HEK293T (cell line): ENCODE measurements at regions not wholly inside any gene's neighbourhood (a gene's known extent, or its start where the extent isn't known, plus 50 kb on each side); places are given as distances from the start of the nearest gene placed in this dataset.
"Not testable (repeated sequence)": the region's sequence is repeated elsewhere in the genome, so short reads cannot be mapped to it uniquely, and the experiment has no call there.

Experiments
- CTCF ChIA-PET: fragments of 350-600 bp; formaldehyde crosslinking; extraction: SDS; loops from one replicate; lab custom pipeline; 2021; ENCODE audit warnings: antibody characterized with exemption, inconsistent platforms; lab: Yijun Ruan, JAX
- POLR2A ChIA-PET: fragments of 350-600 bp; formaldehyde crosslinking; extraction: SDS; loops from one replicate; lab custom pipeline; 2020; ENCODE audit warnings: antibody characterized with exemption, inconsistent platforms; lab: Yijun Ruan, JAX
- DNase-seq: peaks from one replicate; pipeline ENCODE4 v3.0.0; 2012; ENCODE audit warnings: mixed read lengths; ENCODE audit errors: extremely low spot score
- ARNT ChIP-seq: fragments of 450-650 bp; IDR thresholded peaks from 2 replicates; pipeline ENCODE4 v1.6.1; 2017; ENCODE audit warnings: mild to moderate bottlenecking
- BHLHE40 ChIP-seq: fragments of 450-650 bp; IDR thresholded peaks from 2 replicates; pipeline ENCODE4 v1.6.1; 2016; ENCODE audit warnings: mild to moderate bottlenecking, moderate library complexity, borderline replicate concordance
- CTBP1 ChIP-seq: fragments of 450-650 bp; IDR thresholded peaks from 2 replicates; pipeline ENCODE4 v1.6.1; 2016; ENCODE audit warnings: borderline replicate concordance
- ELF4 ChIP-seq: fragments of 450-650 bp; IDR thresholded peaks from 2 replicates; pipeline ENCODE4 v1.6.1; 2017; ENCODE audit warnings: antibody characterized with exemption
- FOXA1 ChIP-seq: fragments of 450-650 bp; IDR thresholded peaks from 2 replicates; pipeline ENCODE4 v1.6.1; 2016; ENCODE audit warnings: mild to moderate bottlenecking
- FOXK2 ChIP-seq: fragments of 450-650 bp; IDR thresholded peaks from 2 replicates; pipeline ENCODE4 v1.6.1; 2016; ENCODE audit warnings: mild to moderate bottlenecking
- FOXM1 ChIP-seq: fragments of 450-650 bp; IDR thresholded peaks from 2 replicates; pipeline ENCODE4 v1.6.1; 2017; ENCODE audit warnings: mild to moderate bottlenecking, borderline replicate concordance
- HDGF ChIP-seq: fragments of 450-650 bp; IDR thresholded peaks from 2 replicates; pipeline ENCODE4 v1.6.1; 2017; ENCODE audit warnings: antibody characterized with exemption, borderline replicate concordance
- L3MBTL2 ChIP-seq: fragments of 450-650 bp; conservative IDR thresholded peaks from 2 replicates; pipeline ENCODE4 v1.6.1; 2016; ENCODE audit warnings: mild to moderate bottlenecking
- LEF1 ChIP-seq: fragments of 450-650 bp; IDR thresholded peaks from 2 replicates; pipeline ENCODE4 v1.6.1; 2017; ENCODE audit warnings: mild to moderate bottlenecking, borderline replicate concordance
- NFRKB ChIP-seq: fragments of 450-650 bp; IDR thresholded peaks from 2 replicates; pipeline ENCODE4 v1.6.1; 2016; ENCODE audit warnings: mild to moderate bottlenecking, moderate library complexity
- PKNOX1 ChIP-seq: fragments of 450-650 bp; IDR thresholded peaks from 2 replicates; pipeline ENCODE4 v1.6.1; 2016
- SP1 ChIP-seq: fragments of 450-650 bp; IDR thresholded peaks from 2 replicates; pipeline ENCODE4 v1.6.1; 2017
- SUZ12 ChIP-seq: fragments of 450-650 bp; IDR thresholded peaks from 2 replicates; pipeline ENCODE4 v1.6.1; 2016; ENCODE audit warnings: mild to moderate bottlenecking
- TARDBP ChIP-seq: fragments of 450-650 bp; IDR thresholded peaks from 2 replicates; pipeline ENCODE4 v1.6.1; 2016
- ZNF384 ChIP-seq: fragments of 450-650 bp; IDR thresholded peaks from 2 replicates; pipeline ENCODE4 v1.6.1; 2016

- ChIA-PET POLR2A (no interaction called here), CTCF (no interaction called here)
- DNase-seq = no peak
- no peak for TF ChIP-seq BHLHE40
- TF ChIP-seq FOXM1 = no peak
- TF ChIP-seq ZNF384 = no peak
- no peak for TF ChIP-seq FOXK2
- no peak for TF ChIP-seq SP1
- TF ChIP-seq SUZ12 = no peak
- no peak for TF ChIP-seq NFRKB
Observed at GRCh38 chr4:11839889-11840288, 411.2 kb upstream of the HS3ST1 start.

- ChIA-PET CTCF (no interaction called here), POLR2A (no interaction called here)
- no peak for TF ChIP-seq FOXK2
- TF ChIP-seq HDGF = no peak
- TF ChIP-seq ELF4 = no peak
- no peak for TF ChIP-seq FOXA1
- TF ChIP-seq ZNF384 = no peak
- TF ChIP-seq SUZ12 = no peak
- TF ChIP-seq LEF1 = no peak
- no peak for TF ChIP-seq NFRKB
- TF ChIP-seq PKNOX1 = no peak
- no peak for TF ChIP-seq TARDBP
- no peak for TF ChIP-seq CTBP1
- TF ChIP-seq L3MBTL2 = no peak
- TF ChIP-seq BHLHE40 = no peak
- no peak for TF ChIP-seq FOXM1
- no peak for TF ChIP-seq SP1
- no peak for DNase-seq
Observed at GRCh38 chr4:11831739-11832138, 403.0 kb upstream of the HS3ST1 start.

- DNase-seq = no peak
- TF ChIP-seq BHLHE40 (no peak), SP1 (no peak), L3MBTL2 (no peak), FOXM1 (no peak)
- POLR2A ChIA-PET = no interaction called here
- CTCF ChIA-PET = no interaction called here
Observed at GRCh38 chr4:11824566-11824965, 395.9 kb upstream of the HS3ST1 start.

GRCh38 chr4:11821772-11822430 is 393.2 kb upstream of the HS3ST1 start:
- ChIA-PET POLR2A (no interaction called here), CTCF (no interaction called here)
- no peak for DNase-seq
- no peak for TF ChIP-seq FOXK2

GRCh38 chr4:11817088-11817487 is 388.4 kb upstream of the HS3ST1 start:
- ChIA-PET CTCF (no interaction called here), POLR2A (no interaction called here)
- TF ChIP-seq LEF1 = no peak
- TF ChIP-seq FOXA1 = no peak
- no peak for TF ChIP-seq FOXM1
- no peak for TF ChIP-seq HDGF
- TF ChIP-seq SUZ12 = no peak
- no peak for TF ChIP-seq ARNT
- no peak for TF ChIP-seq BHLHE40
- TF ChIP-seq L3MBTL2 = no peak
- TF ChIP-seq ZNF384 = no peak
- no peak for TF ChIP-seq ELF4
- DNase-seq = no peak

- TF ChIP-seq TARDBP (no peak), PKNOX1 (no peak), LEF1 (no peak), SP1 (no peak)
- POLR2A ChIA-PET = no interaction called here
- CTCF ChIA-PET = no interaction called here
- no peak for DNase-seq
Observed at GRCh38 chr4:11814758-11815157, 386.1 kb upstream of the HS3ST1 start.

- ChIA-PET POLR2A (no interaction called here), CTCF (no interaction called here)
- TF ChIP-seq L3MBTL2 = no peak
- no peak for TF ChIP-seq ARNT
- DNase-seq = no peak
Observed at GRCh38 chr4:11813951-11814446, 385.3 kb upstream of the HS3ST1 start.

GRCh38 chr4:11811521-11811920 is 382.8 kb upstream of the HS3ST1 start:
- CTCF ChIA-PET, DNase-seq, POLR2A ChIA-PET: not testable (repeated sequence)

GRCh38 chr4:11805842-11806241 is 377.1 kb upstream of the HS3ST1 start:
- DNase-seq = peak; percentile 10
- POLR2A ChIA-PET = no interaction called here

More at GRCh38 chr4:11805842-11806241, 377.1 kb upstream of the HS3ST1 start:
- CTCF ChIA-PET = no interaction called here
- TF ChIP-seq FOXM1 = no peak
- no peak for TF ChIP-seq ARNT
- TF ChIP-seq L3MBTL2 = no peak
- no peak for TF ChIP-seq ZNF384
- no peak for TF ChIP-seq FOXK2
- no peak for TF ChIP-seq PKNOX1
- no peak for TF ChIP-seq TARDBP
- no peak for TF ChIP-seq ELF4
- TF ChIP-seq FOXA1 = no peak
- TF ChIP-seq SP1 = no peak
- TF ChIP-seq SUZ12 = no peak
- no peak for TF ChIP-seq CTBP1
- TF ChIP-seq LEF1 = no peak
- TF ChIP-seq BHLHE40 = no peak
